ENCODE measurements at regions not wholly inside any gene's neighbourhood (a gene's known extent, or its start where the extent isn't known, plus 50 kb on each side); places are given as distances from the start of the nearest gene placed in this dataset.

- DNase-seq = no peak
These were observed 97.8 kb downstream of the AQP9 start for GRCh38 chr15:58235961-58236360.

- no peak for DNase-seq
These were observed 102.2 kb downstream of the AQP9 start for GRCh38 chr15:58240191-58240932.

- DNase-seq = no peak
These were observed 103.7 kb downstream of the AQP9 start for GRCh38 chr15:58241872-58242271.

- peak; percentile 90 for DNase-seq
These were observed 104.9 kb downstream of the AQP9 start for GRCh38 chr15:58243070-58243469.

- no peak for DNase-seq
These were observed 106.4 kb downstream of the AQP9 start for GRCh38 chr15:58244536-58244935.

- no peak for DNase-seq
These were observed 107.9 kb downstream of the AQP9 start for GRCh38 chr15:58246041-58246440.

DNA sequence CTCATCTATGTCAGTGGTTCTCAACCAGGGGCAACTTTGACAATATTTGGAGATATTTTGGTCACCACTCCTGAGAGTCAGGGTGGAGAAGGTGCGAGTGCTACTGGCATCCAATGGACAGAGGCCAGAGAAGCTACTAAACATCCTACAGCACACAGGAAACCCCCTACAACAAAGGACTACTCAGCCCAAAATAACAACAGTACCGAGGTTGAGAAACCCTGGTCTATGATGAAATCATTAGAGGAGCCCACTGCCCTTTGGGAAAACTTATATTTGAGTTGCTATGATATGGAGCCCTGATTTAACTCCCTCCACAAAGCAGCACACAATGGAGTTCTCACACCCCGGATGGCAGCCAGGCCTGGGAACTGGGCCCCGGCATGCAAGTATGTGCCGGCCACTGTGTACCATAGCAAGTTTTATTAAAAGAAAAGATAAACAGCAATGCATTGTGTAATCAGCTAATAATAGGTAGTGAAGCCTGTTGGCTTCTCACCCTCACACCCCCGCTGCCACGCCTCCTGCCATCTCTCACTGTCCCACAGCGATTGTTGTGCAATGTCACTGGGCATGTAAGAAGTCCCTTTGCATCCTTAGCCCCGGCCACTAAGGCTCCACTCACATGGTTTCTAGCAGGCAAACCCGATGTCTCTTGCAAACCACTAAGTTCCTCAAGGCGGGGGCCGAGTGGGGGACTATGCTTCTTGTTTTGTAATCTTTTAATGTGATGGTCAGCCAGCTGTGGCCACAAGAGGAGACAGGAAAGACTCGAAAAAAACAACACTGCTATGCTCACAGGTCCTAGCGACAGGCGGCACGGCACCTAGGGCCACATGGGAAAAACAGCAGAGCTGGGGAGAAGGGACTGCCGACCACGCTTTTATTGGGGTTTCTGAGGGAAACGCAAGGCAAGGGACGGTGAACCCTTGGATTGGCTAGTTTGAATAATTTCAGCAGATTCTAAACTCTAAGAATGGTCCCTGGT, 110.0 kb downstream of the AQP9 start:
- peak; percentile 100 for DNase-seq

DNA sequence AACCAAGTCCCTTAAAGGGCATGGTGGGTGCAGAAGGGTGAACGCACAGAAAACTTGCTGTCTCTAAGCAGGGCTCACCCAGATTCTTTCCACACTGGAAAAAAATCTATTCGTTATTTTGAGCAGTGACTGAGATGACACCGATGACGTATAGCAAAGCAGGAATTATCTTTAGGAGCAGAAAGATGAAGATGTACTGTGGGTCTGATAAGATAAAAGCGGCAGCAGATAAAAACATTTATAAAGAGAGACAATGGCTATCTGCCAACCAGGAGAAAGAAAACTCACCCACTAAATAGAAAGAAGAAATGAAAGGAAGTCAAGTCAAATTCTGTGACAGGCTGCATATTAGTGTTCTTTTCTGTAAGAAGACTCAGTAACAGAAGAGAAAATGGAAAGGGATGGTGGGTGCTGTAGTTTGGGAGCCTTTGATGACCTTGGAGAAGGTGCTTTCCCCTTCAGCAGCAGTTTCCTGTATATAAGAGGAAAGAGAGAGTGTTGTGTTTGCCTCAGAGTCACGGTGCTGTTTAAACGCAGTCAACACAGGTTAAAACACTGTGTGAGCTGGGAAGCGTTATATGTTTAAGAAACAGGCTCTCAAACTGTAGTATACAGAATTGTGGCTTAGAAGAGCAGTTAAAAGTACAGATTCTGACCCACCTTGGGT, 111.6 kb downstream of the AQP9 start:
- DNase-seq = no peak

- DNase-seq = no peak
These were observed 114.6 kb downstream of the AQP9 start for GRCh38 chr15:58252586-58253323.

GRCh38 chr15:58257776-58258325, 119.7 kb downstream of the AQP9 start:
- DNase-seq = no peak

DNA sequence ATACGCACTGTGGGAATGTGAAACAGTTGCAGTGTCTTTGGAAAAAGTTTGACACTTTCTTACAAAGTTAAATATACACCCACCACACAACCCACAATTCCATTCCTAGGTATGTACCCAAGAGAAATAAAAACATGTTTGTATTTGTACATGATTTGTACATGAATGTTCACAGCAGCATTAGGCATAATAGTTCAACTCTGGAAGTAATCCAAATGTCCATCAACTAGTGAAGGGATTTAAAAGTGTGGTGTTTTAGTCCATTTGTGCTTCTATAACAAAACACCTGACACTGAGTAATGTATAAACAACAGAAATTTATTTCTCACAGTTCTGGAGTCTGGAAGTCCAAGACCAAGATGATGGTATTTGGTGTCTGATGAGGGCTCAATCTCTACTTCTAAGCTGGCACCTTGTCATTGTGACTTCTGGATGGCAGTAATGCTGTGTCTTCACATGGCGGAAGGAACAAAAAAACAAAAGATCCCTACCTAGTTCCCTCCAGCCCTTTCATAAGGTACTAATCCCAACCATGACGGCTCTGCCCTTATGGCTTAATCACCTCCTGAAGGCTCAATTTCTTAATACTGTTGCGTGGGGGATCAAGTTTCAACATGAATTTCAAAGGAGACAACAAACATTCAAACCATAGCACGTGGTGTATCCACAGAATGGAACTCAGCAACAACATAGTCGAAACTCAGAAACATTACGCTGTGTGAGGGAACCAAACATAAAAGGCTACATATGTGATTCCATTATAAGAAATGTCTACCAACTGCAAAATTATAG, 120.5 kb downstream of the AQP9 start:
- no peak for DNase-seq

DNA sequence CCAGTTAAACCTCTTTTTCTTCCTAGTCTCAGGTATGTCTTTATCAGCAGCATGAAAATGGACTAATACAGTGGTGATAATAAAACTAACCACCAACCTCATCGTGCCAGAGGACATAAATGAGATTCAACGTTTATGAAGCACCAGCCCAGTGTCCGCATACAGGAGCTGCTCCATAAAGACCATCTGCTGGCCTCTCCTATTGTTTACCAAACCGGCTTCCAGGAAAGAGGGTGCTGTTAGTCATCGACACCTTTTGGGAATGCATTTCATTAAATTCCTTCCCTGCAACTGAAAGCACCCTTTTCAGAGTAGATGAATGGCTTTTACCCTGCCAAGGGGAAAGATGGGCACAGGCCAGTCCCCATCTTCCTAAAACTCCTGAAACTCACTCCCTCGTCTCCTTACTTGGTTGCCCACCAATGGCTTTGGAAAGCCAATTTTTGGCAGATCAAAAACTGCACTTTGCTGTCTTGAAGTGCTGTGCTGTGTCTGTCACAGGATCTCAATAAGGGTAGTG, 122.1 kb downstream of the AQP9 start:
- DNase-seq = no peak

GRCh38 chr15:58260725-58261267, 122.6 kb downstream of the AQP9 start:
- no peak for DNase-seq

GRCh38 chr15:58261368-58261767, 123.2 kb downstream of the AQP9 start:
- no peak for DNase-seq

- no peak for DNase-seq
These were observed 126.1 kb downstream of the AQP9 start for GRCh38 chr15:58264053-58264971.

DNA sequence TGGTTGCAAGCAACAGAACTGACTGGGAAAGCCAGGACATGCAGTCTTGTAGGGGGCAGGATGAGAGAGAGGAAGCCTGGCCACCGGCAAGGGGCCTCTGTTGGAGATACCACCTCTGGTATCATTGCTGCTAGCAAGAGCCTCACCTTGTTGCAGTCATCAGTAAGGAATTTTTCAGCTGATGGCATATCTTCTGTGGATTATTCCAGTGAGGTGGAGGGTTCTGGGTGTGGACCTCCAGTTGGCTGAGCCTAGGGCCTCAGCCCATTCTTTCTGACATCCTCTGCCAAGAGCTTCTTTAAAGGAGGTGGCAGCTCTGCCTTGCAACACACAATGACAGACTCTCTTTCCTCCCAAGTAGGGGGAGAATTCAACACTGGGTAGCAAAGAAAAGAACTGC, 128.9 kb downstream of the AQP9 start:
- DNase-seq = no peak

- no peak for DNase-seq
These were observed 130.6 kb downstream of the AQP9 start for GRCh38 chr15:58268746-58269267.

DNA sequence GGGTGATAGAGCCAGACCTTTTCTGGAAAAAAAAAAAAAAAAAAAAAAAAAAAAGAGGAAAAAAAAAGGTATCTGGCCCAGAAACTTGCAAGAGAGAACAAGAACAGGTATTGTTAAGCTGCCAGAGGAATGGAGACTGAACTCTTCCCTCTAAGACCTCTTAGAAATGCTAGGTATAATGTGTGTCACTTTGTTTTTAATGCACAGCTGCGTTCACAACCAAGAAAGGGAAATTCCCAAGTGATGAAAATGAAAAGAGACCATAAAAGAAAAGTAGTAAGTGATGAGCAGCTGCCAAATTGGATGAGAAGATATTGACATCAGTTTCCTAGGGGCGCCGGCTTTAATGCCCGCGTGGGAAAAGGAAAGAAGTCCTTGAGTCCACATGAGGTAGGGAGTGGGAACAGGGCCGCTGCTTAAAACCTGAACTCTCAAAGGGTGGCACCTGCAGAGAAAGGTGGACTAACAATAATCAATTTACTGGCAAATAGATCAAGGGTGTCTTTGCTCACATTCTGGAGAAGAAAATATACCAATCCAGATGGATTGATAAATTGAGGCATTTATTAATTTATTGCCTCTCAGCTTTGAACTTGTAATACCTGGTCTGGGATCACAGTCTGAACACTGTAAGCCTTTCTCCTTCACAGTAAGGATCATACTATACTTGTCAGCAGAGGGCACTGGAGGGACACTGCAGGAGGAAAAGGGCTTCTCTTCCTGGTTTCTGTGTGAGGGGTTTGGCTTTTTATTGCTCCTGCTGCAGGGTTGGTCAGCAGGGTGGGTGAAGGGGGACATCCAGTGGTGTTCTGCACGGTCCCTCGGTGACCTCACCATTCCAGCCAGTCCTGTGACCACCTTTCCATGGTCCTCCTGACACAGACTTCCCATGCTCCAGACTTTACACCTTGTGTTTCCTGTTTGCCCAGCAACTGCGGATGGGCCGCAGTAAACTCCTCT, 131.6 kb downstream of the AQP9 start:
- peak; percentile 55 for DNase-seq

Data from MV-4-11 (cell line).